ENCODE measurements at regions not wholly inside any gene's neighbourhood (a gene's known extent, or its start where the extent isn't known, plus 50 kb on each side); places are given as distances from the start of the nearest gene placed in this dataset.

DNA sequence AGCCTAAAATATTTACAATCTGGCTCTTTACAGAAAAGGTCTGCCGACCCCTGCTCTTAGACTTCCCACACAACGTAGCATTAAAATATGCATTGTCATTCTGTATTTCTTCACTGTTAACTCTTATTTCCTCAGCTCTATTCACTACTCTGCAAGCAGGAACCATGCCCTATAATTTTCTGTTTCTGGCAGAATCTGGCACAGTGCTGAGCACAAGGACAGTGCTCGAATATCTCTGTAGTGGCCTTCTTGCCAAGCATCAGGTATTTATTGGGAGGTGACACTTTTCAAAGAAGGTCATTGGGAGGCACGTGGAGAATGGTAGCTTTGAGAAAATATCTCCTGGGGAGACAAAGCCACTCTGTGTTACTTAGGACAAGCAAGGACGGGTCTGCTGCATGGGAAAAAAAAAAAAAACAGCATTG is 77.9 kb downstream of the PSMG1 start:
- DNase-seq, result no peak

DNA sequence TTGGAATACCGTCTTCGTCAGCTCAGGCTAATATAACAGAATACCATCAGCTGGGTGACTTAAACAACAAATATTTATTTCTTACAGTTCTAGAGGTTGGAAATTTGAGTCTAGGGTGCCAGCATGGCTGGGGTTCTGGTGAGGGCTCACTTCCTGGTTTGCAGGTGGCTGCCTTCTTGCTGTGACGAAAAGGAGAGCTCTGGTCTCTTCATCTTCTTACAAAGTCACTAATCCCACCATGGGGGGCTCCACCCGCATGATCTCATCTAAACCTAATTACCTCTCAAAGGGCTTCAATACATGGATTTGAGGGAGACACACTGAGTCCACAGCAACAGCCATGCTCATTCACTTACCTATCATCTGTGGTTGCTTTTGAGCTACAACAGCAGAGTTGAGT is 78.3 kb downstream of the PSMG1 start:
- no peak for DNase-seq

DNA sequence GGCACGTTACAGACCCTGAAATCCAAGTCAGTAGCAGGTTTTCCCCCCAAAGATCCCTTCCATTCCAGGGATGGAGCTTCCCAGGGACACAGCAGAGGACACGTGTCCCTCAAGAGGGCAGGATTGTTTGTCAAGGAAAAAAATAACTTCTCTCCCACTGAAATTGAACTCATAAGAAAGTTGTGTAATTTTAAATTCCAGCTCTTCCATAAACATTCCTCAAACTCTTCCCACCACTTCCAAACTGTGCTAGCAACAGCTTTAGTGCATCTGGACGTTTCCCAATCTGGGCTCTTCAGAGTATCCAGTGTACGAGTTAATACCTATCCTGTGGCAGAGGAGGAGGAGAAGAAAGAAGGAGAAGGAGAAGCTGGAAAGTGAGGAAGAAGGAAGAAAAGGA is 79.6 kb downstream of the PSMG1 start:
- DNase-seq, result no peak

DNA sequence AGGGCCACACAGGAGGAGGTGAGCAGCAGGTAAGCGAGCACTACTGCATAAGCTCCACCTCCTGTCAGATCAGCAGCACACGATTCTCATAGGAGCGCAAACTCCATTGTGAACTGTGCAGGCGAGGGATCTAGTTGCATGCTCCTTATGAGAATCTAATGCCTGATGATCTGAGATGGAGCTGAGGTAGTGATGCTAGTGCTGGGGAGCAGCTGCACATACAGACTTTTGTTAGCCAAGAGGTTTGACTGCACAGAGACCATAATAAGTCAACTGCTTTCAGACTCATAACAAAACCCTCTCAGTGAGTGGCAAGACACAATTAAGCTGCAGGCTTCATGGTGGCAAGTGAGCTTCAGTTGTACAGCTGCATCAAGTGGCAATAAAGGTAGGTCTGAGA is 83.4 kb downstream of the PSMG1 start:
- DNase-seq, result no peak

DNA sequence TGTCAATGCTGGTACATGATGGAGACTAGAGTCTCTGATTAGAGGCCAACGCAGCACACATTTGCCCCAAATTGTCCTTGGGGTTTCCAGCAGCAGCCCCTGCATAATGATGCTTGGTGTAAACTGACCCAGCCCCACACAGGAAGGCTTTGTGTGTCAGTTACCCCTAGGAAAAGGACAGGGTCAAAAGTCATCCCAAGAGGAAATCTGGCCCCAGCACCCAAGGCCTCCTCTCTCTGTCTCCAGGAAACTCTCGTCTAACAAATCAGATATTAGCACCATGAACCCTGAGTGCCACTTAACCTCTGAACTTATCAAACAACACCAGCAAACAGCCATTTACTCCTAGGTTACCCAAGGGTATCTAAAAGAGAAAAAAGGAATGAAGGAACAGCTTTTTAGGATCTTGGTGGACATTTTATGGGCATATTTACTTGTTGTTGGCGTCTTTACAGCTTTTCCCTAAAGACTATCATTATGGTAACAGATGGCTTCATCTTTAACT is 84.5 kb downstream of the PSMG1 start:
- DNase-seq, result peak; percentile 12 to 37

DNA sequence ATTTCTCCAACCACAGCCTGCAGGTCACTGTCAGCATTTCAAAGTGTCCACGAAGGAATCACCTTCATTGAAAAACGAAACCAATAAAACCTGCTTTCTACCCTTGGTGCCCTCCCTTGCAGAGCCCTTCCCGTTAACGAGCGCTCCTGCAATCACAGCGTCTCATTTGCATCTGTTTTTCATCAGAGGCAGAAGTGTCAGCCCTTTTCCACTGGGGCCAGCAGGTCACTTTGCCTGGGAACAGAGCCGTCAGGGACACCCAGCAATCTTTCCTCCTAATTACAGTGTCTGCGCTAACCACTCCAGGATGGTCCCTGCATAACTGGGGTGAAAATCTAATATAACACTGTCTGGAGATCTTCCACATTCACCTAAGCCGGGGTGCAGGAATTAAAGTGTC is 85.3 kb downstream of the PSMG1 start:
- DNase-seq, result peak in 1 of 2 experiments; percentile 5

DNA sequence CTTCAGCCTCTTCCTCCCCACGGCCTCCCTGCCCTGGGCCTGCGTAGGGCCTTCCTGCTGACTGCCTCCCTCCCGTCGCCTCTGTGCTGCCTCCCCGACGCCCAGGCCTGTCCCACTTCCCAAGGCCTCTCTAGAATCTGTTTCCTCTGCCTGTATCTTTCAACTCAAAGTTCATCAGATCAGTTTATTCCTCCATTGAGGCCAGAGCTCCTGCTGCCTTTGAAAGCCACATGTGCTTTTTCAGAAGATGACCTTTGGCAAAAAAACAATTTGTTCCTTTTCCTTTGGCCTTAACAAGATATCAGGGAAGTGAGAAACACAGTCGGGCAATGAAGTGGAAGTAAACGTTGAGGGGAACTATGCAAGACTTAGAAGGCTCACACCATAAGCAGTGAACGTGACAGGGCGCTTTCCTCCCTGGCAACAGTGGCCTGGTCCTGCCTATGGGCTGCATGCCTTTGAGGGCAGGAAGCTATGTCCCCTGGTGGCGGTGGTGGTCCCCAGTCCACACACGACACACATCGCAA is 85.9 kb downstream of the PSMG1 start:
- DNase-seq, result no peak

DNA sequence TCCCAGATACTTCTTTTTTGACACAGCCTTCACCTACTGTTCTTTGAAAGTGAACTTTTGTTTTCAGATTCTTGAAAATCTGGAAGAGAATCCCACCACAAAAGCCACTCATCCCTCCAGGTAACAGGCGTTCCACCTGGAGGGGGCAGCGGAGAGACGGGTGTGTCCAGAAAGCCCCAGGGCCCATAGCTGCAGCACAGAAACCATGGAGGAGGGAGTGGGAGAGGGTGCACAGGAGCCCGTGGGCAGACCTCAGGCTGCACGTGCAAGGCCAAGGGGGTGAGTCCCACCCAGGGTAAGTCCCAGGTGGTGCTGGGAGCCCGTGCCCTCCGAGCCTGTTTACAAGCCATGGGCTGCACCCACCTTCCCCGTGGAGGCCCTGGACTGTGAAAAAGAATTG is 86.5 kb downstream of the PSMG1 start:
- DNase-seq, result no peak

DNA sequence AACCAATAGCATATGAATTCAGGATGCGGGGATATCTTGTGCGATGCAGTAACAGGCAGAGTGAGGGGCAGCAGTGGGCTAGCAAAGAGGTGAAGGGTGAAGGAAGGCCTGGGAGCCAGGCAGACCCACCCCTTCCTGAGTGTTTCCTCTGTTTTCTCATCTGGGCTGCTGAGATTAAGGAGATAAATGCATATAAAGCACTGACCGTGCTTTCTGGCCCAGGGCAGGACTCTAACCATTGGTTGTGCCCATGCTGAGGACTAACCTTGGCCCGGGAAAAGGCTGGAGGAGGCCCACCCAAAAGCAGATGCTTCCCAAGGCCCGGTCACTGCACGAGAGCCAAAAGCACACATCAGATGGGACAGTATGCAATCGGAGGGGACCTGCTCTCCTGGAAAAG is 87.6 kb downstream of the PSMG1 start:
- no peak for DNase-seq

DNA sequence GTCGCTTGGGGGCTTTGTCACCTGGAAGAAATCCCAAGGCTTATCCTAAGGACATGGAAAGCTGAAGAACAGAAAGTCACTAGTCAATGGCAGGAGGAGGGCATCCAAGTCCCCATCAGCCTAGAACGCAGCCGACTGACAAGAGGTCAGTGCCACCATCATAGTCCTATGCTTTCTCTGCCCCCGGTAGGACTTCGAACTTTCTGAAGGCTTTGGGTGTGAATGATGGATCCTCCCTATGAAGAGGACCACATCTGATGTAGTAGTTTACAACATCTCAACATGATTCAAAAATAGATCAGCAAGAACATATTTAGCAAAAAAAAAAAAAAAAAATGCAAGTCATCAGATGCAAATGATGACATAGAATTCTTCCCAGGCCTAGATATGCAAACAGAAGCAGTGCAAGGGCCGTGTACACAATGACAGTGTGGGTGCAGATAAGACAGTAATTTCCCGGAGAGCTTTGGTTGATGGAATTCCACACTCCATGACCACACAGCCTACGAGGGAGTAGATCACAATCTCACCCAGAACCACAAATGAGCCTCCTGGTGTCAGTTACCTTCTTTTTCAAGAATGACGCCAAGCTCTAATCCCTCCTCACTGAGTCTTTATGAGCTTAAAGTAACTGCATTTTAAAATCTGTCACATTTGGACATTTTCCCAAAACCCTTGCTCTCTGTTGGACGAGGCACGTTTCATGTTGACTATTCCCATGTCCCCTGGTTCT is 88.2 kb downstream of the PSMG1 start:
- DNase-seq, result peak; percentile 44 to 45

DNA sequence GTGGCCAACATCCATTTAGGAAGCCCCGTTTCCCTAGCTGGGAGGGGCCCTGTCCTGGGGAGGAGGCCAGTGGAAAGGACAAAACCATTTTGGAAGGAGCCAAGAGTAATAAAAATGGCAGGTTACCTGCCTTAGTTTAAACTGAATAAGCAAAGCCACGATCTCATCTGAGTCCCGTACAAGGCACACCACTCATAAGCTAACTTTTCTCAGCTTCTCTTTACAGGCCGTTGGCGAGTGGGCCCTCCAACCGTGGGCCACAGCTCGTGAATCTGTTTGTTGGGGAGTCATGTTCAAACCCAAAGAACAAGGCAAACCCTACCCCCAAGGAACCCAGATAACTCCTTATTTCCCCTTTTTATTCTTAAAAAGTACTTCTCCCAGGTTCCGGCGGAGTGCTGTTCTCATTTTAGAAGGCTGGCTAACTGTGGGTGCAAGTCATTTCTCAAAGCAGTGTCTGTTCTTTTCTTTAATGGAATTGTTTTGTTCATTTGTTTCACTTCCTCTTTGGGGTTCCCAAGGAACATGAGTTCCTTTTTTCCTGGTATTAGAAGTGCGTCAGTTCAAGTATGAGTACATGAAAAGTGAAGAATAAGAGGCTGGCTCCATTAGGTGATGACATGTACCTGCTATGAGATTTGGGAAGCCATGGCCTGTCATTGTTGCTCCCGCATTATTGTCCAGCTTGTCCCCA is 89.0 kb downstream of the PSMG1 start:
- DNase-seq, result no peak

DNA sequence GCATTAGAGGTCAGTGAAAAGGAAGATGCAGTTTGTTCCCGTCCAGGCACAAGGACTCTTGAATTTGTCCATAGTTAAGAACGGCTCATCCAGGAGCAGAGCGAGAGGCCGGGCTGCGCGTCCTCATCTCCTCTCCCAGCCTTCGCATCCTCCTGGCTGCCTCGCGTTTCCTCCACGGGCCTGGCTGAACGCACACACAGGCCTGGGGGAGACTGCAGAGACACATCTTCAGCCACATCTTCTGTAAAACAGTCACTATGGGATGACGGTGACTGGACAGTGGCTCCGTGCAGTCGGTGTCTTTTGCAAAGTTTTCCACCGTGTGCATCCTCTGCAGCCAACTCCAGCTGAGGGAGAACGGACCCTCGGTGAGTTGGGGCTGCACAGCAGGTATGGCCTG is 89.7 kb downstream of the PSMG1 start:
- DNase-seq, result no peak

DNA sequence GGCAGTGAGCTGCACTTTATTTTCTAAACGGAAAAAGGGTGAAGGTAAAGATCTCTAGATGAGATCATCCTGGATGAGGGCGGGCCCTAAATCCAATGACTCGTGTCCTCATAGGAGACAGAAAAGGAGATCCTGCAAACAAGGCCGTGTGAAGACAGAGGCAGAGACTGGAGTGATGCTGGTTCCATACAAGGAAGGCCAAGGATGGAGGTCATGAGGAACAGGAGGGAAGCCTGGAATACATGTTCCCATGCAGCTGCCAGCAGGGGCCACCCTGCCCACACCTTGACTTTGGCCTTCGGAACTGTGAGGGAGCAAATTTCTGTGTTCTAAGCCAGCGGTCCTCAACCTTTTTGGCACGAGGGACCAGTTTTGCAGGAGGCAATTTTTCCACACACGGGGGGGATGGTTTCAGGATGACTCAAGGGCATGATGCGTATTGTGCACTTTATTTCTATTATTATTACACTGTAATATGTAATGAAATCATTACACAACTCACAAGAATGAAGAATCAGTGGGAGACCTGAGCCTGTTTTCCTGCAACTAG is 94.3 kb downstream of the PSMG1 start:
- DNase-seq, result no peak

DNA sequence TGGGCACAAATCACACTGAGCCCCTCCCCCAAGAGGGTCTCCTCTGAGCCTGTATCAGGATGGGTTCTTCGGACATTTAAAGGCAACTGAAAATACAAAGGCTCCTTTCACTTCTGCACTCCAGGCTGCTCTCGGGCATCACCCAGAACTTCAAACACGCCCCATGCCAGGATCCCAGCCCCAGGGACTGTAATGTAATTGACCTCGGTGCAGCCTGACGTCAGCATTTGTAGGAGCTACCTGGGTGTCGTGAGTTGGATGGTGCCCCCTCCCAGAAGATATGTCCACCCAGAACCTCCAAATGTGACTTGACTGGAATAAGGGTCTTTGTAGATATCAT is 95.2 kb downstream of the PSMG1 start:
- DNase-seq, result no peak

DNA sequence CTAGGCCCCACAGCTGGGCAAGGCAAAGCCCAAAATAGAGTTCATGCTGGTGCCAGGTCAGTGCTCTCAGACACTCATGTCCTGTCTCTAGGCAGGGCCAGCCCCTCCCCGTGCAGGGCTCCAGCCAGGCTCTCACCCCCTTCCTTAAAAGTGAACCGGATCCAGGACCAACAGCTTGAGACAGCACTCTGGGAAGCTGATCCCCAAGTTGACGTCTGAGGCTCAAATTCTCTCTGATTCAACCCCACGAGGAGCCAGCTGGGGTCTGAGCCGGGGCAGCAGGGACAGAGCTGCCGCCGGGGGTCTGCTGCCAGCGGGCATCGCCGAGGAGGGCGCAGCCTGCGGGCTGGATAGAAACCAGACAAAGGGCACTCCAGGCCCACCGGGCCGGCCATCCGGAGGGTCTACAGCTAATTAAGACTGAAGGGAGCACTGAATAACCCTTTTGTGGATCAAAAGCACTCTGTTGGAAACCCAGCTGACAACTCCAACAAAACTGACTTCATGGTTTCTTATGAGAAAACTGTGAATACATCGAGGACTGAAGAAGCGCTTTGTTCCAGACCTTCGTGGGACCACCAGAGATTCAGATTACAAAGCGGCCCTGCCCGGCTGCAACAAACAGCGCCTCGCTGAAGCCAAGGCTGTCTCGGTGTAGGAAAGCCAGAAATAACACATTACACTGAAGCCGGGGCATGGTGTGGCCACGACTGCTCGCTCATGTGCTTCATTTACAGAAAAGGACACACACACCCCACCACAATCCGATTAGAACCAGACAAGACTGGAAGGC is 95.8 kb downstream of the PSMG1 start:
- no peak for DNase-seq

DNA sequence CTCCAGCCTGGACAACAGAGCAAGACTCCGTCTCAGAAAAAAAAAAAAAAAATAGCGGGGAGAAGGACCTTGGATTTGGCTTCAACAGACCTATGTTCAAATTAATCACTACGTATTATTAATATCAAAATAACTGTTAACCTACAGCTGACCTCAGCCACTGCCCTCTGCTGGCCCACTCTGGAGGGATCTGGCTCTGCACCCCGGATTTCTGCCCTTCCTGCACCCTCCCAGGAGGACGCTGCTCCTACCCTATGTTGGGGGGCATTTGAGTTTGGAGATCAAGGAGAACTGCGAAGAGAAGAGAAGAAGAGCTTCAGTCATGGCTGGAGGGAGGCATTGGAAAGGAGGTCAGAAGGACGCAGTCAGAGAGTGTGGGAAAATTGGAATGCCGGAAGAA is 96.7 kb downstream of the PSMG1 start:
- no peak for DNase-seq

DNA sequence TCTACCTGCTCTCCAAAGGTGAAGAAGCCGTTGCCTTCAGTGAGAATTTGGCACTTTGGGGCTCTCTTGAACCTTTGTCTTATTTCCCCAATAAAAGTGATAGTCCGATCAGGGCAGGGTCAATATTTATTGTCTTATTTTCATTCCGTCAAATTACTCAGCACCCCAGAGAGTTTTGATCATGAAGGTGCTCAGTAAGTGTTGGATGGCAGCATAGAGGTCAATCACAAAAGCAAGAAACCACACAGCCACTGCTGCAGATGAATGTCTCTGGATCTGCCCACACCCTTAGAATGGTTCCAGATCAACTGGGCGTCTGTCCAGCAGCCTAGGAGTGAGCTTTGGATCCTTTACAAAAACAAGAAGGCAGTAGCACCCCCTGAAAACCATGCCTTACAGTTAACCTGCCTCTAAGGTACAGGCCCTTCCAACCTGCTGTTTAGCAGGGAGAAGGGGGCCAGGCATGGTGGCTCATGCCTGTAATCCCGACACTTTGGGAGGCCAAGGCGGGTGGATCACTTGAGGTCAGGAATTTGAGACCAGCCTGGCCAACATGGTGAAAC is 97.3 kb downstream of the PSMG1 start:
- no peak for DNase-seq

DNA sequence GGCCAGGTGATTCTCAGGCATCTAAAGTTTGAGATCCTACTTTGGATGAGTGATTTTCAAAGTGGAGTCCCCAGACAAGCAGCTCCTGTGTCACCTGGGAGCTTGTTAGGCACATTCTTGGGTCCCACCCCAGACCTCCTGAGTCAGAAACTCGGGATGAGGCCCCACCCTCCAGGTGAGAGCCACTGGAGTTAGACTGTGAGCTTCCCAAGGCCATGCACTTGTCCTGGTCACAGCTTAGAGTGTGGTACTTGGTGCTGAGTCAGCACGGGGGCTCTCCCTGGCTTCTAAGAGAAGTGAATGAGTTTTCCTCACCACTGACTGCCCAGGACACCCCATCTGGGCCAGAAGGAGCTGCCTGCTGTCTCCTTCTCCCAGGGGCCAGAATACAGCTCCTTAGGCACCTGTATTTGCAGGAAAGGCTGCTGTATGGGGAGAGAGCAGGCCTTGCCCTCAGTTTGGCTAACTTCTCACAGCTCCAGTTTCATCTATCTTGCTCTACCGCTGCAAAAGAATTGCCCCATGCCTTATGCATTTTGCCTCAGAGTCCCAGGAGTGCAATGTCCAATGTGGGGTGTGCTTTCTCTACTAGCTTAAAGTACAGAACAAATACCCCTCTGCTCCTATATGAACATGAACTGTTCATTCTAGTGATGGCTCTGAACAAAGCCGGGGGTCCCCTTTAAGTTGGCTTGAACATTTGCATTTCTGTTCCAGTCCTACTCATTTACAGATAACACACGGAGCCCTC is 98.1 kb downstream of the PSMG1 start:
- no peak for DNase-seq

DNA sequence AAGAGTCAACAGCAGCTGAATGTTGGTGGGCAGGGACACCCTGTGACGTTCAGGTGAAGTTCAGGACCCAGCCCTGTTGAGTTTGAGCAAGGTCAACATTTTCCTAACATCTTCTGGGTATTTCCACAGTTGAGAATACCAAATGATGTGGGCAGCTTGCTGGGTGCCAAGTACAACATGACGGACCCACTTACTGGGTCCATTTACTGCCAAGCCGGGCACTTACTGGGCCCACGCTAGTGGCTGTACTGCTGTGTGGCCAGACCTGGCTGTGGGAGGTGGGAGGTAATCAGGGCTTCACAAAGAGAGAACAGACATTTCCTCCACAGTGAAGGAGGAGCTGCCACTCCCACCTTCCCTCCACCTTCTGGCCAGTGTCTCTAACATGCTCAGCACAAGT is 99.2 kb downstream of the PSMG1 start:
- DNase-seq, result no peak

DNA sequence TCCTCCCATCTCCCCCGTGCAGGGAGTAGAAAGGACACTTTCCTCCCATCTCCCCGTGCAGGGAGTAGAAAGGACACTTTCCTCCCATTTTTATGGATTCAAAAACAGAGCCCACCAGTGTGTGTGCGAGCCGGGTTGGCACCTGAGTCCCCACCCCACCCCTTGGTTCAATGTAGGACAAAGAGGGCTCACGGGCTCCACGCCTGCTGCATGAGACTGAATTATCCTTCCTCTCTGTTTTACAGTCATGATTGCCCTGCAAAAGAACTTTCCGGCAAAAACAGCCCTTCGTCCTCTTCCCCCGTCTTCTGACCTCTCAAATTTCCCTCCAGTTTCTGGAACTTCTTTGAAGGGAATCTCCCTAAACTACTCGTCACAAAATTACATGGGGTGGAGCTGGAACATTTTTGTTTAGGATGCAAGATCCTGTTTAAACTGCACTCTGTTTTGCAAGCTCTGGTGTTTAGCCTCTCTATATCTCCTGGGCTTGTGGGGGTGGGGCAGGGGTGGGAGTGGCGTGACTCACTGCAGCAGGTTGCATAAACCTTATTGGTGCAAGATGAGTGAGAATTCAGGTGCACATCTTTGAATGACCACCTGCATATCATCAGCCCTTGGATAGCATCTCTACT is 99.8 kb downstream of the PSMG1 start:
- DNase-seq, result no peak

DNA sequence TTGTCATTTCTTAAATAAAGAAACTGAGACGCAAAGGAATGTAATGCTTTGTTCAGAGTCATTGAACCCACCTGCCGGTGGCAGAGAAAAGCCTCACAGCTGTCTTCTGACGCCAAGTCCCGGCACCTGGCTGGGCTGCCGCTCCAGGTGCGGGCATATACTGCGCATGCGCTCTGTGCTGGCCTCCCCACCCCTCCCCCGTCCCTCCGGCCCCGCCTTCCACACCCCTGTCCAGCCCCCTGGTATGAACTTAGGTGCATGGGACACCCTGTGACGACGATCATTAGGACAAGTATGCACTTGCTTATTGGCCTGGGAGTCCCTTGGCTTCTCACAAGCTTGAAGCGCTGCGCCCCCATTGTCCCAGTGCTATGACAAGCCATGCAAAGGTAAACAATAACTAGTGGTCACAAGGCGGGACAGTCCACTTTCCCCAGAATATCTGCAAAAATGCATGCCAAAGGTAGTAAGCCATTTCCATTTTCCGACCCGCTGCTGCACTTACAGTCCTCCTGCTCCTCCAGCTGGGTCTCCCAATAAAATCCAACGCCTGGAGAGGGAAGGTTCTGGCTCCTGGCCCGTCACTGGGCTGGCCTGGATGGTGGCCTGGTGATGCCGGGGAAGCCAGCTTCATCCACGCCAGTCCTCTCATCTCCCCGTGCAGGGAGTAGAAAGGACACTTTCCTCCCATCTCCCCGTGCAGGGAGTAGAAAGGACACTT is 100.4 kb downstream of the PSMG1 start:
- DNase-seq, result peak in 1 of 2 experiments; percentile 19

Measured in NCI-H524 (cell line).